ENCODE measurements at regions not wholly inside any gene's neighbourhood (a gene's known extent, or its start where the extent isn't known, plus 50 kb on each side); places are given as distances from the start of the nearest gene placed in this dataset.
"Not testable (repeated sequence)": the region's sequence is repeated elsewhere in the genome, so short reads cannot be mapped to it uniquely, and the experiment has no call there.

GRCh38 chr5:1636981-1637638 is 113.3 kb upstream of the LPCAT1 start:
- no peak for DNase-seq (ENCODE audit: low read depth, low spot score)

GRCh38 chr5:1636208-1636770 is 112.5 kb upstream of the LPCAT1 start:
- not testable (repeated sequence) for DNase-seq (ENCODE audit: low read depth, low spot score)

- not testable (repeated sequence) for DNase-seq (ENCODE audit: low read depth, low spot score)
Measured at GRCh38 chr5:1635477-1635876, 111.7 kb upstream of the LPCAT1 start.

- DNase-seq (ENCODE audit: low read depth, low spot score) = no peak
Measured at GRCh38 chr5:1634337-1634661, 110.5 kb upstream of the LPCAT1 start.

- peak; percentile 91 for DNase-seq (ENCODE audit: low read depth, low spot score)
Measured at GRCh38 chr5:1633605-1634336, 110.0 kb upstream of the LPCAT1 start.

- not testable (repeated sequence) for DNase-seq (ENCODE audit: low read depth, low spot score)
Measured at GRCh38 chr5:1631004-1631403, 107.2 kb upstream of the LPCAT1 start.

GRCh38 chr5:1626397-1626796 is 102.6 kb upstream of the LPCAT1 start:
- not testable (repeated sequence) for DNase-seq (ENCODE audit: low read depth, low spot score)

- not testable (repeated sequence) for DNase-seq (ENCODE audit: low read depth, low spot score)
Measured at GRCh38 chr5:1619531-1619930, 95.8 kb upstream of the LPCAT1 start.

- DNase-seq (ENCODE audit: low read depth, low spot score) = not testable (repeated sequence)
Measured at GRCh38 chr5:1618296-1618865, 94.6 kb upstream of the LPCAT1 start.

- DNase-seq (ENCODE audit: low read depth, low spot score) = not testable (repeated sequence)
Measured at GRCh38 chr5:1617236-1617755, 93.5 kb upstream of the LPCAT1 start.

- not testable (repeated sequence) for DNase-seq (ENCODE audit: low read depth, low spot score)
Measured at GRCh38 chr5:1613515-1613914, 89.8 kb upstream of the LPCAT1 start.

- not testable (repeated sequence) for DNase-seq (ENCODE audit: low read depth, low spot score)
Measured at GRCh38 chr5:1610526-1610925, 86.8 kb upstream of the LPCAT1 start.

GRCh38 chr5:1609111-1609510 is 85.4 kb upstream of the LPCAT1 start:
- not testable (repeated sequence) for DNase-seq (ENCODE audit: low read depth, low spot score)

GRCh38 chr5:1608336-1608735 is 84.6 kb upstream of the LPCAT1 start:
- DNase-seq (ENCODE audit: low read depth, low spot score) = not testable (repeated sequence)

GRCh38 chr5:1606951-1607350 is 83.2 kb upstream of the LPCAT1 start:
- not testable (repeated sequence) for DNase-seq (ENCODE audit: low read depth, low spot score)

GRCh38 chr5:1603916-1604315 is 80.2 kb upstream of the LPCAT1 start:
- DNase-seq (ENCODE audit: low read depth, low spot score) = not testable (repeated sequence)

- DNase-seq (ENCODE audit: low read depth, low spot score) = peak; percentile 92
Measured at GRCh38 chr5:1601565-1601964, 77.8 kb upstream of the LPCAT1 start.

GRCh38 chr5:1598950-1599737 is 75.4 kb upstream of the LPCAT1 start:
- peak; percentile 32 for DNase-seq (ENCODE audit: low read depth, low spot score)

GRCh38 chr5:1597093-1597473 is 73.3 kb upstream of the LPCAT1 start:
- not testable (repeated sequence) for DNase-seq (ENCODE audit: low read depth, low spot score)

GRCh38 chr5:1596462-1597092 is 72.8 kb upstream of the LPCAT1 start:
- DNase-seq (ENCODE audit: low read depth, low spot score) = not testable (repeated sequence)

All from ELF-1 (cell line).